ENCODE measurements at regions not wholly inside any gene's neighbourhood (a gene's known extent, or its start where the extent isn't known, plus 50 kb on each side); places are given as distances from the start of the nearest gene placed in this dataset.

DNA sequence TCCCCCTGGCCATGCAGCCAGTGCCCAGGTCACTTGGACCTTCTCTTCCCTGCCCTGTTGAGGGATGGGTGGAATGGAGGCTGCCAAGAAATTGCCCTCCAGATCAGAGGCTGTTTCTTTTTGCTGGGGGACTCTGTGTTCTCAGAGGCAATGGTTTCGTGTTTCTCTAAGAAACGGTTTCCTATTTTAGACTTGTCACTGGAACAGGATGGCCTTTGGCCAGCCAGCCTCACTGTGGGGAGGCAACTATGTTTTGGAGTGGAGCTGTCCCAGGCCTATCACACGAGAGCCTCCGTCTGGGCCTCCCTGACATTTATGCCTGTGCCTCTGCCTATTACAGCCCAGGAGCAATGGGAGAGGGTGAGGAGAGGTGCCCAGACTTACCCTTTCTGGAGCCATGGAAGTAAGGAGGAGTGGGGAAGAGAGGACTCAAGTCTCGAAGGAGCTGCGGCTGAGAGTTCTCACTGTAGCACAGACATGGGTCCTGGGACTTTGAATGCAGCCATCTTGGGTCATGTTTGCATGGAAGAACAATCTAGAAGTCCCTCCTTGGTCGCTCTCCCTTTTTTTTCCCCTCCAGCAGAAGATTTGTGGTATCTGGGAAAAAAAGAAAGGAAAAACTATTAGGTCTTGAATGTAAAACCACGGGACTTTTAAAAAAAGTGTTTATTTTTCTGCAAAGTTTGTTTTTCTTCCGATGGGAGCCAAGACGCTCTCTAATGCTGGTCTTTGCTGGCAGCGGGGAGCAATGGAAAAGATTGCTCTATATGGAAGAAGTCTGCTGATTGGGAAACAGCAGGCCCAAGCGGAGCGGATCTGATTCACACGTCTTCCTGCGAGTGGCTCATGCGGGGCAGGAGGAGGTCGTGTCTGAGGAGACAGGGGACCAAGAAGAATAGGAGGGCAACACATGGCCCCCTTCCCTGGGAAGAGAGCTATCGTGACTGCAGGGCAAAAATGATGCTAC, 219.2 kb downstream of the FOXD2 start:
- FAIRE-seq (no peak), DNase-seq (ENCODE audit: low read depth in 1 of 2, low spot score in 2 of 2) (no peak)
- H3K79me2 ChIP-seq (ENCODE audit: control insufficient read depth in 1 of 2, insufficient read depth in 2 of 2, low read length in 2 of 2) = no peaks in the 10 kb centered on the region
- H3K9me3 ChIP-seq (ENCODE audit: insufficient read depth in 2 of 2, low read depth in 1 of 2, low read length in 1 of 2) = no peaks in the 10 kb centered on the region
- peaks cover 2 to 14% (median 5%) of the 10 kb centered on the region in 4 experiments; a peak in 5 of 7 replicates for H3K27me3 ChIP-seq (replicated peaks in 1 of 4; ENCODE audit: control insufficient read depth in 3 of 4, extremely low read depth in 1 of 4, insufficient read depth in 3 of 4, low read length in 3 of 4)
- H2BK15ac ChIP-seq (ENCODE audit: low read length) = no peak overlapping the region
- no peak overlapping the region for H3K56ac ChIP-seq (replicated peaks; ENCODE audit: insufficient read length, low read depth, low read length)
- no peak overlapping the region for H4K5ac ChIP-seq (ENCODE audit: insufficient read length, low read depth, low read length)
- no peak overlapping the region for H3K9ac ChIP-seq (replicated peaks in 1 of 4; ENCODE audit: extremely low read depth in 1 of 4, low read depth in 3 of 4, low read length in 3 of 4)
- ChIA-PET CTCF (ENCODE audit: partially characterized antibody) (interaction anchor here (1.6 kb wide), 1 partner anchor 51 kb away, joined by 3 read pairs; no protein-coding TSS in a partner anchor), POLR2A (ENCODE audit: partially characterized antibody) (no interaction called here)
- no peak overlapping the region for H3K18ac ChIP-seq (ENCODE audit: extremely low read depth, low read length)
- no peak overlapping the region for H4K91ac ChIP-seq (replicated peaks; ENCODE audit: insufficient read length, low read length)
- H3K14ac ChIP-seq (ENCODE audit: insufficient read length) = no peak overlapping the region
- 88% methylated on average over 17 of the region's 18 CpGs; no CpG with 5 or more reads in 1 of the 2 experiments for WGBS, 2 experiments (ENCODE audit: extremely low coverage in 1 of 2, insufficient coverage in 1 of 2, insufficient read length in 1 of 2, insufficient replicate concordance in 2 of 2, low coverage in 1 of 2, low lambda C conversion rate in 2 of 2, missing lambda C conversion rate in 1 of 2)
- H2AK5ac ChIP-seq (ENCODE audit: low read depth, low read length) = no peak overlapping the region
- no peaks in the 10 kb centered on the region for H3K79me1 ChIP-seq (ENCODE audit: low read depth, low read length)
- no peak overlapping the region for H3K4ac ChIP-seq (replicated peaks; ENCODE audit: insufficient read length, low read depth, low read length)
- no peaks in the 10 kb centered on the region for H3K23me2 ChIP-seq (ENCODE audit: low read depth, low read length)
- H3K4me2 ChIP-seq (ENCODE audit: insufficient read depth in 1 of 2, low read depth in 2 of 2, low read length in 2 of 2) = no peak overlapping the region
- H3K4me3 ChIP-seq (ENCODE audit: extremely low read depth in 1 of 4, insufficient read depth in 2 of 4, low read depth in 3 of 4, low read length in 4 of 4) = no peak overlapping the region
- H3K23ac ChIP-seq (ENCODE audit: insufficient read length) = no peak overlapping the region
- no peak overlapping the region for H2BK20ac ChIP-seq (ENCODE audit: low read length)
- H2BK5ac ChIP-seq (ENCODE audit: low read depth, low read length) = no peak overlapping the region
- H3K4me1 ChIP-seq (replicated peaks in 1 of 4; ENCODE audit: control insufficient read depth in 3 of 4, insufficient read depth in 4 of 4, low read length in 3 of 4) = no peaks in the 10 kb centered on the region
- H2AFZ ChIP-seq (ENCODE audit: low read length) = no peak overlapping the region
- H2BK120ac ChIP-seq (replicated peaks; ENCODE audit: low read depth, low read length) = no peak overlapping the region
- no peaks in the 10 kb centered on the region for H3K36me3 ChIP-seq (ENCODE audit: control insufficient read depth in 2 of 4, insufficient read depth in 4 of 4, low read length in 3 of 4)
- no peak overlapping the region for H4K8ac ChIP-seq (ENCODE audit: extremely low read depth, insufficient read depth, low read length)
- no peak overlapping the region for H2BK12ac ChIP-seq (ENCODE audit: low read depth, low read length)
- H3K27ac ChIP-seq (ENCODE audit: low read depth, low read length) = no peak overlapping the region
- H4K20me1 ChIP-seq (replicated peaks in 1 of 2; ENCODE audit: control insufficient read depth in 1 of 2, insufficient read depth in 2 of 2, low read length in 2 of 2) = no peaks in the 10 kb centered on the region
- TF ChIP-seq ATF2 (IDR thresholded peaks at IDR 0.05; ENCODE audit: low read length) = no peak
- no peak for TF ChIP-seq MAX (IDR thresholded peaks at IDR 0.05)
- TF ChIP-seq MAFK (IDR thresholded peaks at IDR 0.05; ENCODE audit: low read depth, low read length) = no peak
- TF ChIP-seq SP4 (IDR thresholded peaks at IDR 0.05; ENCODE audit: low read length) = no peak
- no peak for TF ChIP-seq BRCA1 (IDR thresholded peaks at IDR 0.05; ENCODE audit: low read depth, low read length)
- no peak for TF ChIP-seq CBX5 (IDR thresholded peaks at IDR 0.05; ENCODE audit: low read depth, low read length)
- TF ChIP-seq RFX5 (IDR thresholded peaks at IDR 0.05; ENCODE audit: borderline replicate concordance, low read depth, low read length) = no peak
- no peak for TF ChIP-seq TCF12 (IDR thresholded peaks at IDR 0.05; ENCODE audit: low read depth, low read length)
- no peak for TF ChIP-seq POLR2A (IDR thresholded peaks at IDR 0.05; ENCODE audit: control extremely low read depth in 1 of 2, low read depth in 2 of 2, low read length in 2 of 2)
- no peak for TF ChIP-seq HDAC6 (IDR thresholded peaks at IDR 0.05; ENCODE audit: low read depth, low read length)
- no peak for TF ChIP-seq NRF1 (IDR thresholded peaks at IDR 0.05; ENCODE audit: low read depth, low read length)
- no peak for TF ChIP-seq RBBP5 (IDR thresholded peaks at IDR 0.05; ENCODE audit: borderline replicate concordance, low read depth, low read length)

Data from H1 (cell line).